ENCODE measurements at regions not wholly inside any gene's neighbourhood (a gene's known extent, or its start where the extent isn't known, plus 50 kb on each side); places are given as distances from the start of the nearest gene placed in this dataset.

- intact Hi-C loops (cut with micrococcal nuclease; ENCODE audit: unreplicated experiment) = no loop called here
Observed at GRCh38 chr10:107471911-107472310, 307.4 kb upstream of the SORCS1 start.

GRCh38 chr10:107453561-107453960 lies 289.1 kb upstream of the SORCS1 start:
- in situ Hi-C loops (cut with HindIII; ENCODE audit: low pct_unique_long_range_greater_than_20kb, low sequenced_read_pairs) = no loop called here
- ChIA-PET CTCF (no interaction called here), POLR2A (no interaction called here)
- no peaks in the 10 kb centered on the region for H3K36me3 ChIP-seq (ENCODE audit: control insufficient read depth, insufficient read depth, low read length)
- H3K4me3 ChIP-seq (ENCODE audit: low read depth in 2 of 2, low read length in 2 of 2) = no peak overlapping the region
- DNase-seq (ENCODE audit: low read depth, low spot score) (no peak), ATAC-seq (no peak)
- no peaks in the 10 kb centered on the region for H3K27me3 ChIP-seq (ENCODE audit: control insufficient read depth, insufficient read depth, low read length)
- intact Hi-C loops (cut with micrococcal nuclease; ENCODE audit: unreplicated experiment) = no loop called here
- H3K9me3 ChIP-seq (ENCODE audit: control insufficient read depth, insufficient read depth, low read depth, low read length) = no peaks in the 10 kb centered on the region
- H3K4me1 ChIP-seq (ENCODE audit: control insufficient read depth, insufficient read depth, low read length) = no peaks in the 10 kb centered on the region
- H3K27ac ChIP-seq (ENCODE audit: low read length) = no peak overlapping the region
- BruUV-seq (replicated peaks) = no TSS peak
- TF ChIP-seq SIN3A (IDR thresholded peaks at IDR 0.05; ENCODE audit: borderline replicate concordance, insufficient read depth, low read depth, low read length) = no peak
- no peak for TF ChIP-seq CTCF (IDR thresholded peaks at IDR 0.05)
- TF ChIP-seq POLR2AphosphoS5 (IDR thresholded peaks at IDR 0.05; ENCODE audit: low read depth, low read length) = no peak
- no peak for TF ChIP-seq REST (IDR thresholded peaks at IDR 0.05; ENCODE audit: insufficient read depth in 1 of 2, low read depth in 2 of 2, low read length in 1 of 2)
- no peak for TF ChIP-seq TCF7L2 (IDR thresholded peaks at IDR 0.05; ENCODE audit: low read depth, low read length)

More at GRCh38 chr10:107471911-107472310, 307.4 kb upstream of the SORCS1 start:
- Histone ChIP-seq H3K4me1 (ENCODE audit: control insufficient read depth, insufficient read depth, low read length) (no peaks in the 10 kb centered on the region), H3K27me3 (ENCODE audit: control insufficient read depth, insufficient read depth, low read length) (no peaks in the 10 kb centered on the region), H3K36me3 (ENCODE audit: control insufficient read depth, insufficient read depth, low read length) (no peaks in the 10 kb centered on the region), H3K27ac (ENCODE audit: low read length) (no peak overlapping the region), H3K9me3 (ENCODE audit: control insufficient read depth, insufficient read depth, low read depth, low read length) (no peaks in the 10 kb centered on the region), H3K4me3 (ENCODE audit: low read depth in 2 of 2, low read length in 2 of 2) (no peak overlapping the region)
- ChIA-PET CTCF (no interaction called here), POLR2A (no interaction called here)
- DNase-seq (ENCODE audit: low read depth, low spot score) = no peak
- no TSS peak for BruUV-seq (replicated peaks)
- in situ Hi-C loops (cut with HindIII; ENCODE audit: low pct_unique_long_range_greater_than_20kb, low sequenced_read_pairs) = no loop called here
- TF ChIP-seq REST (IDR thresholded peaks at IDR 0.05; ENCODE audit: insufficient read depth in 1 of 2, low read depth in 2 of 2, low read length in 1 of 2) (no peak), CTCF (IDR thresholded peaks at IDR 0.05) (no peak), TCF7L2 (IDR thresholded peaks at IDR 0.05; ENCODE audit: low read depth, low read length) (no peak), POLR2AphosphoS5 (IDR thresholded peaks at IDR 0.05; ENCODE audit: low read depth, low read length) (no peak), SIN3A (IDR thresholded peaks at IDR 0.05; ENCODE audit: borderline replicate concordance, insufficient read depth, low read depth, low read length) (no peak)
- no peak for ATAC-seq

Data from Panc1 (cell line).